ENCODE measurements at regions not wholly inside any gene's neighbourhood (a gene's known extent, or its start where the extent isn't known, plus 50 kb on each side); places are given as distances from the start of the nearest gene placed in this dataset.

DNA sequence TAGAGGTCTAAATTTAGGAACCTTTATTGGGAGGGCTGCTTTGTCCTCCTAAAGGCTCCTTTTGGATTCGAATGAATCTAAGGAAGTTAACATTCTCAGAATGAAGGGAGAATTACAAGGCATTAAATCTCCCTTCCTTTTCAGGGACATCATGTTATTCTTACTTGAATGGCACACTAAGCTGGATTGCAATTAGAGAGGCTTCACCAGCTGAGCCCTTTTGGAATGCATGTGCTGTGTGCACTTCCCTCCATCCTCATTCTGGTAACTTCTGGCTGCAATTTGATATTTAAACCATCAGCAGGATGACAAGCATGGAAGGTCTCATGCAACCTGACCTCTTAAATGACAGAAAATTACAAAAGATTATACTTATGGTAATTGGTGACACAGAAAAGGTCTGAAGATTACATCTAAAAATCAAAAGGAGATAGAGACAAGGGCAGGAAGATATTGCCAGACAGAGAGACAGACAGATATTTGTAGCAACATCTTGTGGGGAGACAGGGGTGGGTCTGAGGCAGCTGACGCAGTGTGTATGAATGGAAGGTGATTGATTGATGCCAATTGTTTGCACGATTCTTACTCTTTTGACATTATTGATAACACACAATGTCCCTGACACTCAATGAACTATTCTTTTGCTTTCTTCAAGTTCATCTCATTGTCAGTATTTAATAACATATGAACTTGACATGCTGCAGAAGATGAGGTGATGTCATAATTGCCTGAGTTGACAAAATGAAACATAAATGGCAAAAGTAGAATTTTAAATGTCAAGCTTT, 570.8 kb upstream of the GYPC start:
- Histone ChIP-seq H3K27ac (ENCODE audit: low read length) (no peak overlapping the region), H3K79me2 (ENCODE audit: low read length) (no peaks in the 10 kb centered on the region), H3K4me3 (ENCODE audit: low read length) (no peak overlapping the region), H3K36me3 (ENCODE audit: low read depth, low read length) (no peaks in the 10 kb centered on the region), H2AFZ (ENCODE audit: low read length) (no peak overlapping the region), H3K9ac (ENCODE audit: low read length) (no peak overlapping the region), H3K9me2 (replicated peaks; ENCODE audit: low read length) (no peaks in the 10 kb centered on the region), H4K20me1 (ENCODE audit: low read length) (no peaks in the 10 kb centered on the region), H3K9me3 (ENCODE audit: low read length) (peaks cover 17% of the 10 kb centered on the region; the same call in 1 of the 2 replicates), H3K4me2 (ENCODE audit: low read length) (no peak overlapping the region), H3K4me1 (ENCODE audit: insufficient read depth, low read length) (no peaks in the 10 kb centered on the region), H3K27me3 (ENCODE audit: low read length) (no peaks in the 10 kb centered on the region), H3F3A (ENCODE audit: low read length, unreplicated experiment) (no peaks in the 10 kb centered on the region)
- ChIA-PET POLR2A (ENCODE audit: unreplicated experiment) (no interaction called here), CTCF (no interaction called here)
- TF ChIP-seq CTCF (conservative IDR thresholded peaks at IDR 0.05; ENCODE audit: low read depth, low read length) (no peak), EZH2 (IDR thresholded peaks at IDR 0.05; ENCODE audit: low read length, unreplicated experiment) (no peak), EZH2phosphoT487 (IDR thresholded peaks at IDR 0.05; ENCODE audit: borderline replicate concordance, low read length) (no peak)
- DNase-seq (no peak), ATAC-seq (no peak)
- BruUV-seq (replicated peaks), result no TSS peak
- intact Hi-C loops (cut with micrococcal nuclease), result no loop called here

- TF ChIP-seq EZH2phosphoT487 (IDR thresholded peaks at IDR 0.05; ENCODE audit: borderline replicate concordance, low read length) (no peak), CTCF (conservative IDR thresholded peaks at IDR 0.05; ENCODE audit: low read depth, low read length) (no peak), EZH2 (IDR thresholded peaks at IDR 0.05; ENCODE audit: low read length, unreplicated experiment) (no peak)
- Histone ChIP-seq H2AFZ (ENCODE audit: low read length) (no peak overlapping the region), H3K4me2 (ENCODE audit: low read length) (no peak overlapping the region), H3K27ac (ENCODE audit: low read length) (no peak overlapping the region), H3K79me2 (ENCODE audit: low read length) (no peaks in the 10 kb centered on the region), H3K4me1 (ENCODE audit: insufficient read depth, low read length) (no peaks in the 10 kb centered on the region), H3K27me3 (ENCODE audit: low read length) (no peaks in the 10 kb centered on the region), H3F3A (ENCODE audit: low read length, unreplicated experiment) (no peaks in the 10 kb centered on the region), H3K9me2 (replicated peaks; ENCODE audit: low read length) (no peaks in the 10 kb centered on the region), H3K36me3 (ENCODE audit: low read depth, low read length) (no peaks in the 10 kb centered on the region), H4K20me1 (ENCODE audit: low read length) (no peaks in the 10 kb centered on the region), H3K9me3 (ENCODE audit: low read length) (no peaks in the 10 kb centered on the region), H3K4me3 (ENCODE audit: low read length) (no peak overlapping the region), H3K9ac (ENCODE audit: low read length) (no peak overlapping the region)
- ATAC-seq, result no peak
- BruUV-seq (replicated peaks), result no TSS peak
- CTCF ChIA-PET, result no interaction called here
- POLR2A ChIA-PET (ENCODE audit: unreplicated experiment), result no interaction called here
- intact Hi-C loops (cut with micrococcal nuclease), result no loop called here
- DNase-seq, result no peak
Measured at GRCh38 chr2:126100962-126101361, 555.0 kb upstream of the GYPC start.

DNA sequence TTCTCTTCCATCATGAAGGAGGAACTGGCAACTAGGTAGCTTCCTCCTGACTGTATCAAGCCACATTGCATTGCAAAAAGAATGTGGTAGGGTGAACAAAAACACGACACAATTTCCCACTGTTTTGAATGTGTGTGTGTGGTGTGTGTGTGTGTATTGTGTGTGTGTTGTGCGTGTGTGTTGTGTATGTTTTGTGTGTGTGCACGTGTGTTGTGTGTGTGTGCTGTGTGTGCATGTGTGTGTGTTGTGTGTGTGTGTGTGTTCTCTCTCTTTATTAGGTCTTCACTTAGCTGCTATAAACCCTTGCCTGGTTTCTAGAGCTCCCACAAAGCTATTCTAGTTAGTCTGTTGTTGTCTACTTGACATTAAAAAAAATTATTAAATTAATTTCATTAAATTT, 550.0 kb upstream of the GYPC start:
- H3K4me2 ChIP-seq (ENCODE audit: low read length), result no peak overlapping the region
- ATAC-seq (no peak), DNase-seq (no peak)
- no peaks in the 10 kb centered on the region for H3K79me2 ChIP-seq (ENCODE audit: low read length)
- POLR2A ChIA-PET (ENCODE audit: unreplicated experiment), result no interaction called here
- H3K4me1 ChIP-seq (ENCODE audit: insufficient read depth, low read length), result no peaks in the 10 kb centered on the region
- no peak overlapping the region for H3K9ac ChIP-seq (ENCODE audit: low read length)
- H3K27ac ChIP-seq (ENCODE audit: low read length), result no peak overlapping the region
- no peak overlapping the region for H3K4me3 ChIP-seq (ENCODE audit: low read length)
- BruUV-seq (replicated peaks), result no TSS peak
- intact Hi-C loops (cut with micrococcal nuclease), result no loop called here
- no peaks in the 10 kb centered on the region for H3K9me3 ChIP-seq (ENCODE audit: low read length)
- TF ChIP-seq EZH2 (IDR thresholded peaks at IDR 0.05; ENCODE audit: low read length, unreplicated experiment) (no peak), EZH2phosphoT487 (IDR thresholded peaks at IDR 0.05; ENCODE audit: borderline replicate concordance, low read length) (no peak), CTCF (conservative IDR thresholded peaks at IDR 0.05; ENCODE audit: low read depth, low read length) (no peak)
- H3K9me2 ChIP-seq (replicated peaks; ENCODE audit: low read length), result no peaks in the 10 kb centered on the region
- no peak overlapping the region for H2AFZ ChIP-seq (ENCODE audit: low read length)
- no peaks in the 10 kb centered on the region for H4K20me1 ChIP-seq (ENCODE audit: low read length)
- H3F3A ChIP-seq (ENCODE audit: low read length, unreplicated experiment), result no peaks in the 10 kb centered on the region
- CTCF ChIA-PET, result no interaction called here
- H3K36me3 ChIP-seq (ENCODE audit: low read depth, low read length), result no peaks in the 10 kb centered on the region
- no peaks in the 10 kb centered on the region for H3K27me3 ChIP-seq (ENCODE audit: low read length)
